Stomach (tissue), 4 donors: ENCODE measurements at regions not wholly inside any gene's neighbourhood (a gene's known extent, or its start where the extent isn't known, plus 50 kb on each side); places are given as distances from the start of the nearest gene placed in this dataset.

Source experiments
- CTCF ChIP-seq, 7 experiments: fragments of 450-650 bp in 4 of 7; fragments of 200-600 bp in 3 of 7; sonication (generic) in 3 of 7; IDR thresholded peaks; one replicate each; pipeline ENCODE4 v1.5.1; 2016 to 2019; ENCODE audit warnings: antibody characterized with exemption in 7 of 7, control low read depth in 2 of 7, mild to moderate bottlenecking in 1 of 7
- POLR2A ChIP-seq, 4 donors: fragments of 450-650 bp; IDR thresholded peaks; one replicate each; pipeline ENCODE4 v1.6.1; 2016; ENCODE audit warnings: antibody characterized with exemption in 4 of 4, control low read depth in 2 of 4, mild to moderate bottlenecking in 1 of 4, moderate library complexity in 1 of 4
- POLR2AphosphoS5 ChIP-seq, 3 donors: sonication (generic); formaldehyde crosslinking; IDR thresholded peaks; one replicate each; pipeline ENCODE4 v1.6.1; 2016; ENCODE audit warnings: antibody characterized with exemption in 3 of 3

- TF ChIP-seq POLR2AphosphoS5 (IDR thresholded peaks at IDR 0.05) (no peak), CTCF (IDR thresholded peaks at IDR 0.05) (no peak), POLR2A (IDR thresholded peaks at IDR 0.05) (no peak)
Observed at GRCh38 chr10:10959666-10960065, 58.0 kb upstream of the CELF2 start.
